ENCODE measurements at regions not wholly inside any gene's neighbourhood (a gene's known extent, or its start where the extent isn't known, plus 50 kb on each side); places are given as distances from the start of the nearest gene placed in this dataset.

GRCh38 chr14:61106959-61107641, 126.1 kb downstream of the SLC38A6 start:
- peak; percentile 15 for TF ChIP-seq CTCF (IDR thresholded peaks at IDR 0.05; ENCODE audit: poor library complexity)
- TF ChIP-seq EZH2phosphoT487 (IDR thresholded peaks at IDR 0.05; ENCODE audit: low read depth, severe bottlenecking, unreplicated experiment): no peak
- no peak for TF ChIP-seq EZH2 (IDR thresholded peaks at IDR 0.05; ENCODE audit: borderline replicate concordance)

Data from hepatocyte (in vitro differentiated cells).